IMR-90 (cell line): ENCODE measurements at regions not wholly inside any gene's neighbourhood (a gene's known extent, or its start where the extent isn't known, plus 50 kb on each side); places are given as distances from the start of the nearest gene placed in this dataset.

Source experiments
- CTCF ChIP-seq: conservative IDR thresholded peaks from 2 replicates; pipeline ENCODE4 v1.5.1; 2012; ENCODE audit warnings: mild to moderate bottlenecking, low read depth, low read length, improper control_type of control experiment
- ELK1 ChIP-seq: fragments of 150-350 bp; IDR thresholded peaks from 2 replicates; pipeline ENCODE4 v1.6.1; 2016; ENCODE audit warnings: low read depth, mild to moderate bottlenecking, low read length, moderate library complexity, borderline replicate concordance
- FOS ChIP-seq: fragments of 150-350 bp; IDR thresholded peaks from 2 replicates; pipeline ENCODE4 v1.6.1; 2016; ENCODE audit warnings: low read depth, low read length
- MAZ ChIP-seq: IDR thresholded peaks from 2 replicates; pipeline ENCODE4 v1.6.1; 2012; ENCODE audit warnings: low read depth, mild to moderate bottlenecking, low read length, improper control_type of control experiment, moderate library complexity, borderline replicate concordance
- MXI1 ChIP-seq: IDR thresholded peaks from 2 replicates; pipeline ENCODE4 v1.6.1; 2012; ENCODE audit warnings: low read depth, mild to moderate bottlenecking, low read length, moderate library complexity, borderline replicate concordance
- POLR2A ChIP-seq: IDR thresholded peaks from 2 replicates; pipeline ENCODE4 v1.6.1; 2012; ENCODE audit warnings: mild to moderate bottlenecking, low read depth, low read length
- RAD21 ChIP-seq: IDR thresholded peaks from 2 replicates; pipeline ENCODE4 v1.6.1; 2012; ENCODE audit warnings: low read length, improper control_type of control experiment
- RCOR1 ChIP-seq: IDR thresholded peaks from 2 replicates; pipeline ENCODE4 v1.6.1; 2012; ENCODE audit warnings: mild to moderate bottlenecking, low read length, improper control_type of control experiment; ENCODE audit not compliant: insufficient replicate concordance

- TF ChIP-seq CTCF (no peak), POLR2A (no peak), MXI1 (no peak), FOS (no peak), MAZ (no peak), RAD21 (no peak), RCOR1 (no peak), ELK1 (no peak)
These were observed 240.0 kb downstream of the NXPE2 start for GRCh38 chr11:114918286-114918685.
